HG03159 (cell line): ENCODE measurements at regions not wholly inside any gene's neighbourhood (a gene's known extent, or its start where the extent isn't known, plus 50 kb on each side); places are given as distances from the start of the nearest gene placed in this dataset.

ENCODE experiments used
- ATAC-seq: cut with Tn5 transposase; IDR thresholded peaks from one replicate; pipeline ENCODE4 v1.9.1; 2021; ENCODE audit warnings: mild to moderate bottlenecking, moderate library complexity; ENCODE audit not compliant: unreplicated experiment

DNA sequence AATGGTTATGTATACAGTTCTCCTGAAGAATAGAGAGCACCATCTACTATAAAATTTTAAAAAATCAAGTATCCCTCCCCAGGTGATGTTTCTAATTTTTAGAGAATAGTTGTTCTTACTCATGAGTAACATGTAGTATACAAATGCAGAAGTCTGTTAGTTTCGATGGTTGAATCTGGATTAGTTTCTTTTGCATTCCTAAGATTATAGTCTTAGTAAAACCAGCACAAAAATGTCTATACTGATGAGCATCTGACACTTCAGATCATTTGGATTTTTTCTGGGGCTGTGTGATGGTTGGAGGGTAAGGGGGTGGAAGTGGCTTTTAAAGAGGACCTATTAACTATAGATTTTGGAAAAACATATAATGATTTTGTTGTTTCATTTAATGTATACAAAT lies 167.3 kb upstream of the SGO1 start:
- ATAC-seq, result no peak

DNA sequence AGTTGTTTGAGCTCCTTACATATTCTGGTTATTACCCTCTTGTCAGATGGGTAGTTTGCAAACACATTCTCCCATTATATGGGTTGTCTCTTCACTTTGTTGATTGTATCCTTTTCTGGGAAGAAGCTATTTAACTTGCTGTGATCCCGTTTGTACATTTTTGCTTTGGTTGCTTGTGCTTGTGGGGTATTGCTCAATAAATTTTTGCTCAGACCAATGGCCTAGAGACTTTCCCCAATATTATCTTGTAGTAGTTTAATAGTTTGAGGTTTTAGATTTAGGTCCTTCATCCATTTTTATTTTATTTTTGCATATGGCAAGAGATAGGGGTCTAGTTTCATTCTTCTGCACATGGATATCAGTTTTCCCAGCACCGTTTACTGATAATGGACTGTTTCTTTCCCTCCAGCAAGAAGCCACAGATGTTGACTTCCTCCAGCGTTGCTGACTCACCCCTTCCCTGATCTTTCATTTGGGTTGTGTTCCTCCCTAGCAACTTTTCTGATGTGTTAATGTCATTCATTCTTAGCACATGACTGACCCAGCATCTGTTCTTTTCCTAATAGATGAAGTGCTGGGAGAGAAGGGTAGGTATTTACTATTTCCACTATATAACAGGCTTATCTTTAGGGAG lies 166.7 kb upstream of the SGO1 start:
- no peak for ATAC-seq

DNA sequence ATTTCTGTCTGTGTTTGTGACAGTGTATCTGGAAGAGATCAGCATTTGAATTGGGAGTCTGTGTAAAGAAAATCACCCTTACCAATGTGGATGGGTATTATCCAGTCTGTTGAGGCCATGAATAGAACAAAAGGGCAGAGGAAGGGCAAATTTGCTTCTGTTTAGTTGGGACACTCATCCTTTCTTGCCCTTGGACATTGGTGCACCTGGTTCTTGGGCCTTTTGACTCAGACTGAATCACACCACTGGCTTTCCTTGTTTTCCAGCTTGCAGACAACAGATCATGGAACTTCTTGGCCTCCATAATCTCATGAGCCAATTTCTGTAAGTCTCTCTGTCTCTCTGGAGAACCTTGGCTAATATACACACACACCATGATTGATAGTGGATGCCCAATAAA lies 164.4 kb upstream of the SGO1 start:
- ATAC-seq, result no peak

DNA sequence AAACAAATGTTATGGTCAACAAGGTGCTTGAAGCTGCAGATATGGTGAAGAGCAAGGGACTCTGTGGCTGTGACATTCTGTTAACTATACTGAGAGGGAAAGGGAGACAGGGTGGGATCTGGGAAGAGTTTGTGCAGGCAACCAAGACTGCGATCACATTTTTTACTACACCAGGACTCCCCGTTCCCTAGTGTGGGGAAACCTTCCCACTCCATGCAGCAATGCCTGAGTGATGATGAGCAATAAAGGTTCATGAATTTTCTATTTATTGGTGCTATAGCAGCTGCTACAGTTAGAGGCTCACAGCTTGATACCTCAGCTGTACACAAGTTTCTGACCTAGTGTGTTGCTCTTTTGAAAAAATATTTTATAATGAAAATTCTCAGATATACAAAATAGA lies 160.9 kb upstream of the SGO1 start:
- ATAC-seq, result no peak

DNA sequence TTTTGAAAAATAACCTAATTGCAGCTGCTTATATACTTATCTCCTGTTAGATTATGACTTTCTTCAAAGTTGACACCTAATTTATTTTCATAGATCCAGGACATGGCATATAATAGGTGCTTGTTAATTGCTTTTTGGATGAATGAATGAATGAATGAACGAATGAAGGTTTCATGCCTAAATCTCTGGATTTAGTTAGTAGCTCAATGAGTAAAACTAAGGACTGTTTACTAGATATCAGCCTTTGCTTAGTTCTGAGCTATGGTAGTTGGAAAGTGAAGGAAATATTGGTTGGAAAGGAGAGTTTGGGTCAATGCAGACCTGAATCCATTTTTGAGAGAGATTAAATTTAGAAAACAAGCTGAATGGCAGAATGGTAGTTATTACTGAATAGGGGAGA lies 160.4 kb upstream of the SGO1 start:
- ATAC-seq, result no peak

DNA sequence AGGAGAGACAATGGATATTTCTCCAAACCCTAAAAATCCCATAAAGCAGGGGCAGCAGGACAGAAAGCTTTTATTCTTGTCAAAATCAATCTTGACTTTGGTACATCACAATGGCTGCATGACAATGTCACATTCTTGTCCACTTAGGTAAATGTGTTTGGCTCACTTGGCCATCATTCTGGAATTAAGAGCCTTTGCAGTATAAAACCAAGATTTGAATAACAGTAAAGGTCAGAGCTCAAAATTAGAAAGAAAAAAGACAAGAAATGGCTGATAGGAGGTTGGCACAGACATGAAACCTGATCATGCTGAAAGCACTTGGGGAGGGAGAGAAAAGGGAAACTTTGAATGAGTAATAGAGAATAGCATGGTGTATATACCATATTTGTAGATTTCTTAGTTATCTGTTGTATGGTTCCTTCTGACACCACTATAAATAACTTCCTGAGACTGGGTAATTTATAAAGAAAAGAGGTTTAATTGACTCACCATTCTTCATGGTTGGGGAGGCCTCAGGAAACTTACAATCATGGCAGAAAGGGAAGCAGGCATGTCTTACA lies 158.5 kb upstream of the SGO1 start:
- ATAC-seq, result no peak

DNA sequence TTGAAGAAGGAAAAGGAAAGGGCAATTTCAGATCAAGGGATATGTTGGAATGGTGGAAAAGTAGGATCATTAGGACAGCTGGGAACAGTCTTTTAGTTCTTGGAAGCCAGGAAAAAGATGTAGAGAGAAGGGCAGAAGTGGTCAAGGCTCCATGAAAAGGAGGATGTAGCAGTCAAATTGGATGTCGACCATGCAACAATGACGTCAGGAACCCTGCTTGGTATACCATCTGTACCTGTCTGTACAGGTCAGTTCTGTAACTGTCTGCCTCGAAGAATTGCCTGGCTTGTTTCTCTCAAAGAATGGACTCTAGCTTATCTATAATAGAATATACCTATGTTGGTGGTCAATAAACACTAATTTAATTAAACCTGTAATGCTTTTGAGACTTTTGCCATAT lies 157.8 kb upstream of the SGO1 start:
- no peak for ATAC-seq

DNA sequence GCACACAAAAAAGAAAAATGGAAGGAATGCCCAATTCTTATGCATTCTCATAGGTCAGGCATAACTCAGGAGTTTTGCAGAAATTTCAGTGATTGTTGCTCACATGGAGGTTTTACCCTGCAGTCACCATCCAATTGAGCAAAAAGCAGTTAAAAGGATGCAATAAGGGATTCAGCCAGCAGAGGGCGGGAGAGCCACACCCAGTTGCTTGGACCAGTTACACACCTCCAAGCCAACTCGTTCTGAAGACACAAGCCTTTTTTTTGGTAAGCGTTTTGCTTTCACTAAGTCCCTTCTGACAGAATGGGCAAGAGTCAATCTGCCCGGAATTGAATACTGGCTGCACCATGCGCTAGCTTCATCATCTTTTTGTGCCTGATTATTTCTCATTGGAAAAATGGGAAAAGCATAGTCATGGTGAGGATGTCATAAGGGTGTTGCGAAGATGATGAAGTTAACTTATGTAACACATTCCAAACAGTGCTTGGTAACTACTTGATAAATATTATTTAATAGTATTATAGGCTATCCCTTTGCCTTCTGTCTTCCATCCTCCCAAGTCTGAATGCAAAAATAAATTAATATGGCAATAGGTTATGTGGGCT lies 154.4 kb upstream of the SGO1 start:
- ATAC-seq, result peak; percentile 93

DNA sequence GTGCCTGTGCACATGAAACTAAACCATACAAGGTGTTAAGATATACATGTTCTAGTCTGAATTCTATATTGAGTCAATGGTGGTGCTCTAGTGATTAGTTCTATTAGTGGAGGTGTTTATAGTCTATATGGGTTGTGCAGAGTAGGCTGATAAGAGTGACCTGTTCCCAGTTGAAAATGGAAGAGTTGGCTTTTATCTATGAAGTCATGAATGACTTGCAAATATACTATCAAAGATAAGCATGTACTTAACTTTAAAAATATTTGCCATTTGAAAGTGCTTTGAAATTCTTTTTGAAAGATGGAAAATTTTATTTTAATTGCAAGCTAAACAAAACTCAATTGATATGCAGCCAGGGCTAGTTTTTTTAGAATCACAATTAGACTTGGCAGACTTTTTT lies 150.6 kb upstream of the SGO1 start:
- no peak for ATAC-seq

DNA sequence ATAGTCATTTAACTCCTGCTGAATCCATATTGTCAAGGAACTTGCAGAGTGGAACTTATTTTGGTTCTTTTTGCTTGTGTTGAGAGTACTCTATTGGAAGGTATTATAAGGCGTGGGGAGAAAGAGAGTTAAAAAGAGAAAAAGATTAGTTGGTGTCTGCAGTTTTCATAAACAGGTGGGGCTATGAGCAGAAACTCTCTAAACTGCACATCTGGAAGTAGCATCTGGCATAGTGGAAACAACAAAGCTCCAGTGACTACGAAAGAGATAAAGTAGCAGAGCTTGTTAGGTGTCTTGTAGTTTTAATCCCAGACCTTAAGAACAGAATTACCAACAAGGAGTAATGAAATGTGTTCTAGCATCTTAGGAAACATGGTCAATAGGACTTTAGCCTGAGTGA lies 148.8 kb upstream of the SGO1 start:
- ATAC-seq, result no peak

DNA sequence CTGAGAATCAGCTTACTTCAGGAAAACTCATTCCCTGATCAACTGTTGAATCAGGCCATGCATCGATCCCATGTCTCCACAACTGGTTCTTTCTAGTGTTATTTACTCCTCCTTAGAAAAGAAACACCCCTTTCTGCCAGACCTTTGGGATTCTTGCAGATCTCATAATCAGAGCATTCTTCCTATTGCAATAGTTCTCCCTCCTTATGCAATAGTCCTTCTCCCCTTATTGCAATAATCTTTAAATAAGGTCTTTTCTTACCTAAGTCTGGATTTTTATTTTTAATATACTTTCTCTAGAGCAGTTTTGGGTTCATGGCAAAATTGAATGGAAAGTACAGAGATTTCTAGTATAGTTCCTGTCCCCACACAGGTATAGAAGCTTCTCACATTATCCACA lies 141.9 kb upstream of the SGO1 start:
- ATAC-seq, result no peak

DNA sequence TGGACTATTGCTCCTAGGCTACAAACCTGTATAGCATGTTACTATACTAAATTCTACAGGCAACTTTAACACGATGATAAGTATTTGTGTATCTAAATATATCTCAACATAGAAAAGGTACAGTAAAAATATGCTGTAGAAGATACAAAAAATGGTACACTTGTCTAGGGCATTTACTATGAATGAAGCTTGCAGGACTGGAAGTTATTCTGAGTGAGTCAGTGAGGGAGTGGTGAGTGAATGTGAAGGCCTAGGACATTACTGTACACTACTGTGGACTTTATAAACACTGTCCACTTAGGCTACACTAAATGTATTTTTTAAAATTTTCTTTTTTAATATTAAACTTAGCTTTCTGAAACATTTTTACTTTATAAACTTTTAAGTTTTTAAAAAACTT lies 140.5 kb upstream of the SGO1 start:
- no peak for ATAC-seq

DNA sequence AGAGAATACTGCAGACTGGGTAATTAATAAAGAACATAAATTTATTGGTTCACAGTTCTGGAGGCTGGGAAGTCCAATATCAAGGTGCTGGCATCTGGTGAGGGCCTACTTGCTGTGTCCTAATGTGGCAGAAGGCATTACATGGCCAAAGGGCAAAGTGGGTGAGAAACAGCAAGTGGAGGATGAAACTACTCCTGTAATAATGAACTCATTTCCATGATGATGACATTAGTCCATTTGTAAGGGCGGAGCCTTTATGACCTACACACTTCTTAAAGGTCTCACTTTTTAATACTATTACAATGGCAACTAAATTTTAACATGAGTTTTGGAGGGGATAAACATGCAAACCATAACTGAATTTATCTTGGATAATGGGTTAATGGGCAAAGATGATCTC lies 139.6 kb upstream of the SGO1 start:
- no peak for ATAC-seq

DNA sequence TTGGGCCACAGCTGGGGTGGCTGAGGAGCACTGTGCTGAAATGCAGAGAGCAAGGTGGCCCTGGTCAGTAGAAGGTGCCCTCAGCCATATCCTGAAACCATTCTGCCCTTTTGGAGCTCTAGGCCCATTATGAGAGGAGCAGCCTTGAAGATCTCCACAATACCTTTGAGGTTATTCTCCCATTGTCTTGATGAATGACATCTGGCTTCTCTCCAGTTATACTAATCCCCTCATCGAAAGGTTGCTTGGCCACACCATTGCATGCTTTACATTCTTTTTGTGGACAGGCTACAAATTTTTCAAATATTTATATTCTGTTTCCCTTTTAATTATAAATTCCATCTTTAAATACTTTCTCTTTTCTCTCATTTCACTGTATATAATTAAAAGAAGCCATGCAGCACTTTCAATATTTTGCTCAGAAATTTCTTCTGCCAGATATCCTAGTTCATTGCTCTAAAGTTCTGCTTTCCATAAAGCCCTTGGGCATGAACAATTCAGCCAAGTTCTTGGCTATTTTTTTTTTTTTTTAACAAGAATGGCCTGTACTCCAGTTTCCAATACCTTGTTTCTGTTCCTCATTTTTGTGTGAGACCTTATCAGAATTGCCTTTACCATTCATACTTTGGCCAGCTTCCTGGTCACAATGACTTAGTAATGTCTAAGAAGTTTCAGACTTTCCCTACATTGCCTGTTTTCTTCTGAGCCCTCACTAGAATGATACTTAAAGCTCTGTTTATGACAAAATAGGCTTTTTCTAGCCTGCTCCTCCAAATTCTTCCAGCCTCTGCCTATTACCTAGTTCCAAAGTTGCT lies 138.9 kb upstream of the SGO1 start:
- peak; percentile 98 for ATAC-seq

DNA sequence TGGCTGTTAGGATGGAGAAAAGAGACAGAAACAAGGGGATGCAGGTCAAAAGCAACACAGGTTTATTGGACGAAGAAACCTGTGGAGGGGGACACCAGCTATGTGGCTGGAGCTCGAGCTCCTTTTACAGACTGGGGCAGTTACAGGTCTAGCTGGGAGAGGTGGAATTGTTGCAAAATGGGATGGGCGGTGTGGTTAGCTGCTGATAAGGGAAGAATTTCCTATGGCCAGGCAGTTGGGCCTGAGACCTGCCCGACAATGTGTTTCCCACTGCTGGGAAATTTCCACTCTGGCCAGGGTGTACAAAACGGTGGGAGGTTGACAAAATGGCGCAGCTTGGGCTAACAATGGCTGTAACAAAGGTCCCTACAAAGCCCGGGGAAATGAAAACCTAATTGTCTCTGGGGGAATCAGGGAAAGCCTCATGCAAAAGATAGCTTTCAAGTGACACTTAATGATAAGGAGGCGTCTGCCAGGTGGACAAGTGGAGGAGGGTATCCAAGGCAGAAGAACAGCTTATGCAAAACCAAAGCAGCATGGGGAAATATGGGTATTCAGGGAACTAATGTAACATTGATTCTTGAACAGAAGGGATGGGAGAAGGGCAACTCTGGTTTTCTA lies 137.4 kb upstream of the SGO1 start:
- ATAC-seq, result no peak

DNA sequence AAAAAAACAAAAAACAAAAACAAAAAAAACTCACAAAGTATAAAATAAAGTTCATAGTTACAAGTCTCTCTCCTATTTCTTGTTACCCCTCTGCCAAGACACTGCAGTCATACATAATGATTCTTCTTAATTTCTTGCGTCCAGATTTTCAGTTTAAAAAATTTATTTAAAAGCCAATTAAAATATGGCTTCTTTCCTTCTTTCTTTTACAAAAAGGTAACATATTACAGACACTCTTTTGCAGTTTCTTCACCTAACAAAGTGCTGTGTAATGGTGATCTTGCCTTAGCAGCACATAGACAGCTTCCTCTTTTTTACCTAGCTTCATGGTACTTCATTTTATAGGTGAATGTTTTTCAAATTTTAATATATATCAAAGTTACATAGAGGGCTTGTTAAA lies 136.1 kb upstream of the SGO1 start:
- ATAC-seq, result no peak

DNA sequence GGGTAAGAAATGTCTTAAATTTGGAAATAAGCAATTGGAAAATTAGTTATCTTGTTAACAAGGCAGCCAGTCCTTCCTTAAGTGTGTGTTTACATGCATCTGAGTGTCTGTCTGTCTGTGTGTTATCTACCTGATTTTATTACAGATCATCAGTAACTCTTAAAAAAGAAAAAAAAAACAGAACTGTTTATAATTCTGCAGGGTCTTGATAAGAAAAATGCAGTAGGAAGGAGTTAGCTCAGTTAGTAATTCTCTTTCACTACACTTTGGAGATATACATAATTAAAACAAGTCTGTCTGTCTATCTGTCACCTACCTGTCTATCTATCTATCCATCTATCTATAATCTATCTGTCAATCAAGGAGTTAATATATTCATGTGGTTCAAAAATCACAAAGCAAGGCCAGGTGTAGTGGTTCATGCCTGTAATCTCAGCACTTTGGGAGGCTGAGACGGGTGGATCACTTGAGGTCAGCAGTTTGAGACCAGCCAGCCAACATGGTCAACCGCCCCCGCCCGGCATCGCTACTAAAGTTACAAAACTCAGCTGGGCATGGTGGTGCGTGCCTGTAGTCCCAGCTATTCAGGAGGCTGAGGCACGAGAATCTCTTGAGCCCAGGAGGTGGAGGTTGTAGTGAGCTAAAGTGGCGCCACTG lies 135.5 kb upstream of the SGO1 start:
- no peak for ATAC-seq

DNA sequence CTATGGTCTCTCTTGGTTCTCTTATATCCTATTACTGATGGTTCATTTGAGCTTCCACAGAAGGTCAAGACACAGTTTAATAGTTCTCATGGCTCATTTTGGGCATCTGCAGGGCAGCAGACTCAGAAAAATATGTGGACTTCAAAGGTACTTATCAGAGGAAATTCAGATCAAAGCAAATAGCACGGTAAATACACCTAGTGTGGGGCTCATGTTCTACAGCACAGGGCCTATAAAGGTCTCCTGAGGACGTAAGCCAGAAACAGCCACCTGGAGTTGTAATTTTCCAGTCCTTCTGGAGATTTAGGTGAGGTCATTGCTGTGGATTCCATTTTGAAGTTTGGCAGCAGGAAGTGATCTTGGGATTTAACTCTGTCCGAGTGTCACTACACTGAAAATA lies 134.5 kb upstream of the SGO1 start:
- ATAC-seq, result no peak

DNA sequence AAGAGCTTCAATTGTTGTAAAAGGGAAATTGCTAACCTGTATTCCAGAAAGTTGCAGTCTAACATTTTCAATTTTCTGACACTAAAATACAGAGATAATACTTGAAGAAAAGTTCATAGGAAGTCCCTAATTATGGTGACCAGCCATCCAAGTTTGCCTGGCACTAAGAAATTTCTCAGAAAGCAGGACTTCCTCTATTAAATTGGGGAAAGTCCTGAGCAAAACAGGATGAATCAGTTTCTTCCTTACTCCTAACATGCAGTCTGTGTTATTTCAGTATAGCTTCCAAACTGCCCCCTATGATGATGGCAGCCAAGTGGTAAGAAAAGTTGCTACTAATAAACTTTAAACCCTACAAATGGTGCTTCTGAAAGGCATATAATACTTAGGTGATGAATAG lies 133.5 kb upstream of the SGO1 start:
- no peak for ATAC-seq

DNA sequence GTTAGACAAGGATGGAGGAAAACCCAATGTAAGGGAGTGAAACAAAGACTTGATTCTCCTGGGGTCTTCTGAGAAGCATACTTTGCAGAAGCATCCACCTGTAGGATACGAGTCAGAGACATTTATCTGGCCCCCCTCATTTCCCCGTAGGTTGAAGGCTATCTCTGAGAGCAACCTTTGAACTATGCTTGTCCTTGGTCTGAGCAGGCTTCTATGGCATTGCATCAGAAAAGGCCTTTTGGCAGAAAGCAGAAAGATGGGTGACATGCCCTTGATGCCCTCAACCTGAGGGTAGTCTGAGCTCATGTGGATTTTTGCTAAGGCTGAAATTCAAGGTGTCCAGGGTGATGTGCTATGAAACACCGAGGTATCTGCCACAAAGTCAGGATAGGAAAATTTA lies 131.6 kb upstream of the SGO1 start:
- no peak for ATAC-seq

DNA sequence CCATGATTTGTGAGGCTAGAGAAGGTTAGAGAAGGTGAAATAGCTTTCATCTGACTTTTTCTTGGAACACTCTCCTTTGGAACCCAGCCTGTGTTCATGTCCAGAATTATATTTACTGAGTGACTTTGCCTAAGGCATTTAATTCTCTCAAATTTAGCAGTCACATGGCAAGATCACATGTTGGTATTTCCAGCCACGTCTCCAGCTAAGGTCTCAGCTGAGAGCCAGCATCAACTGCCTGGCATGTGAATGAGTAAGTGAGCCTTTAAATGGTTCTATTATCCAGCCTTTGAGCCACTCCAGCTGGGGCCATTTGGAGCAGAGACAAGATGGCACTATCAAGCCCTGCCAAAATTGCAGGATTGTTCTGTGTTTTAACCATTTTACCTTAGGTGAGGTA lies 130.2 kb upstream of the SGO1 start:
- ATAC-seq, result no peak
